ENCODE measurements at regions not wholly inside any gene's neighbourhood (a gene's known extent, or its start where the extent isn't known, plus 50 kb on each side); places are given as distances from the start of the nearest gene placed in this dataset.

DNA sequence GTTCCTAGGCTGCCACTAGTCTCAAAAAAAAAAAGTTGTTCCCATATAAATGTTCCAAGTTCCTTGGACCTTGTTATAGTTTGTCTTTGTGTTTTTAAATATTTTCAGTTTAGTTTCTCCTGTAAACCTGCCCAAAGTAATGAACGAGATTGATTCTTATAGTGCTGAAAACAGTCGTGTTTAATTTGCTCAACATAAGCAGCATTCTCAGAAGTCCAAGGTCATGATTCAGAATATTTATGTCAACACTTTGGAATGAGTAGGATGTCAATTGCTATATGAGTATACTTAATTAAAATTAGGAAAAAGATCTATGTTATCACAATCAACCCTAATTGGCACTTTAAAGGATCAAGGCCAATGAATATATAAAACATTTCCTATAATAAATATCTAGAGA, 510.9 kb downstream of the PPP4R3C start:
- TF ChIP-seq REST (IDR thresholded peaks at IDR 0.05; ENCODE audit: low read depth) (no peak), TEAD4 (IDR thresholded peaks at IDR 0.05) (peak; percentile 63)

DNA sequence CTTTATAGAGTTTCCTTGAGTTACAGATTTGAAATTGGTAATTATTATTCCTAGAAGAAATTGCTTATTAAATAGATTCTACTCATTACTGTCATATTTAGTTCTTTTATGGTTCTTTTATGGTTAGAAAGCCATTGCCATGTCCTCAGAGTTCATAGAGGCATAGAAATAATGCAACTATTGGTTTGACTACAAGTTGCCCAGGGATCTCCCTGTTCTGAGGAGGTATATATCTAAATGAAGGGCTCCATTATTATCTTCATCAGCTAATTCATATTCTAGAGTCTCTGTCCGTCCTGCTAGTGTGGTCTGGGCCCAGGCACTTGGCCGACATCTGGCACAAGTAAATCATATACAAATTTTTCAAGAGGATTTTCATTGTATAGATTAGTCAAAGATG, 535.7 kb downstream of the PPP4R3C start:
- no peak for TF ChIP-seq REST (IDR thresholded peaks at IDR 0.05; ENCODE audit: low read depth)
- no peak for TF ChIP-seq EP300 (IDR thresholded peaks at IDR 0.05; ENCODE audit: borderline replicate concordance)
- no peak for TF ChIP-seq CEBPB (IDR thresholded peaks at IDR 0.05)
- no peak for TF ChIP-seq YY1 (IDR thresholded peaks at IDR 0.05; ENCODE audit: low read depth)
- no peak for TF ChIP-seq CREB1 (IDR thresholded peaks at IDR 0.05; ENCODE audit: low read depth)
- TF ChIP-seq NFIC (IDR thresholded peaks at IDR 0.05) = no peak
- TF ChIP-seq USF1 (IDR thresholded peaks at IDR 0.05) = no peak
- TF ChIP-seq TEAD4 (IDR thresholded peaks at IDR 0.05) = no peak
- no peak for TF ChIP-seq MAX (IDR thresholded peaks at IDR 0.05)
- no peak for TF ChIP-seq RAD21 (IDR thresholded peaks at IDR 0.05; ENCODE audit: low read depth)
- TF ChIP-seq TAF1 (IDR thresholded peaks at IDR 0.05; ENCODE audit: low read depth) = no peak
- no peak for TF ChIP-seq ZBTB7A (IDR thresholded peaks at IDR 0.05; ENCODE audit: low read depth)
- no peak for TF ChIP-seq EGR1 (IDR thresholded peaks at IDR 0.05)
- no peak for TF ChIP-seq TCF12 (IDR thresholded peaks at IDR 0.05; ENCODE audit: low read depth)
- no peak for TF ChIP-seq FOXM1 (IDR thresholded peaks at IDR 0.05; ENCODE audit: borderline replicate concordance, low read depth)

GRCh38 chrX:26925088-26925487, 538.1 kb downstream of the PPP4R3C start:
- TF ChIP-seq CEBPB (IDR thresholded peaks at IDR 0.05) = no peak
- no peak for TF ChIP-seq EP300 (IDR thresholded peaks at IDR 0.05; ENCODE audit: borderline replicate concordance)
- TF ChIP-seq EGR1 (IDR thresholded peaks at IDR 0.05) = no peak
- TF ChIP-seq TCF12 (IDR thresholded peaks at IDR 0.05; ENCODE audit: low read depth) = no peak
- no peak for TF ChIP-seq TEAD4 (IDR thresholded peaks at IDR 0.05)

DNA sequence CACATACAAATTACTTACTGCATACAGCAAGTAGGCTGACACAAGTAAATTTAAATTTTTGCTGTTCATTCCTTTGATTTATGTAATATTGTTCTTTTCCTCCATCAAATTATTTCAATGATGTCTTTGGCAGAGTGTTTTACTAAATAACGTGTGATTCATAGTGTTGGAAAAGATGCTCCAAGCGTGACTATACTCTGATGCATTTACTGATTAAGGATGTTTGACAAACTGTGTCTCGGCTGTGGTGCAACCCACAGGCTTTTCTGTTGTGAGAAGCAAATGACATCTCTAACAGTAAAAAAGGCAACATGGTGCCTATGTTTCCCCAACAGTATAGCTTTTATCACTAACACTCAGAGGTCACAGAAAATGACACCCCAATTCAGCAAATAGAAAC, 540.9 kb downstream of the PPP4R3C start:
- no peak for TF ChIP-seq EP300 (IDR thresholded peaks at IDR 0.05; ENCODE audit: borderline replicate concordance)
- no peak for TF ChIP-seq FOXM1 (IDR thresholded peaks at IDR 0.05; ENCODE audit: borderline replicate concordance, low read depth)
- no peak for TF ChIP-seq MAX (IDR thresholded peaks at IDR 0.05)
- TF ChIP-seq NFIC (IDR thresholded peaks at IDR 0.05) = no peak
- TF ChIP-seq ZBTB7A (IDR thresholded peaks at IDR 0.05; ENCODE audit: low read depth) = no peak
- TF ChIP-seq YY1 (IDR thresholded peaks at IDR 0.05; ENCODE audit: low read depth) = no peak

DNA sequence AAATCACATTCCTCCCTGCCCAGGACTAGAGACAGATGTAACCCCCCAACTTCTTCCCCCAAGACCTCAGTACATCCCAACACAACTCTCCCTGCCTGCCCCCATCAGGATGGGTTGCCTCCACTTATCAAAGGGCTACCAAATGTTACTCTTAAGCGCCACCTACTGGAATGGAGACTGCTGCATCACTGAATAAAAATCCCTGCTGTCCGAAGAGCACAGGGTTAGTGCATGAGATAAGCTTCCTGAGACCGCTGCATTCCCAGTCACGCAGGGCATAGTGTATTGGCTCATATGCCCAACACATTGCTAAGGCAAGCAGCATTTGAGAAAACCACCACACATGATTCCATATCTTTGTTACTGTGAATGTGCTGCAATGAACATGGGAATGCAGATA, 544.5 kb downstream of the PPP4R3C start:
- TF ChIP-seq ZBTB7A (IDR thresholded peaks at IDR 0.05; ENCODE audit: low read depth) (no peak), USF1 (IDR thresholded peaks at IDR 0.05) (no peak), MAX (IDR thresholded peaks at IDR 0.05) (no peak), YY1 (IDR thresholded peaks at IDR 0.05; ENCODE audit: low read depth) (no peak), RAD21 (IDR thresholded peaks at IDR 0.05; ENCODE audit: low read depth) (peak; percentile 53), TCF12 (IDR thresholded peaks at IDR 0.05; ENCODE audit: low read depth) (no peak), EGR1 (IDR thresholded peaks at IDR 0.05) (no peak)

DNA sequence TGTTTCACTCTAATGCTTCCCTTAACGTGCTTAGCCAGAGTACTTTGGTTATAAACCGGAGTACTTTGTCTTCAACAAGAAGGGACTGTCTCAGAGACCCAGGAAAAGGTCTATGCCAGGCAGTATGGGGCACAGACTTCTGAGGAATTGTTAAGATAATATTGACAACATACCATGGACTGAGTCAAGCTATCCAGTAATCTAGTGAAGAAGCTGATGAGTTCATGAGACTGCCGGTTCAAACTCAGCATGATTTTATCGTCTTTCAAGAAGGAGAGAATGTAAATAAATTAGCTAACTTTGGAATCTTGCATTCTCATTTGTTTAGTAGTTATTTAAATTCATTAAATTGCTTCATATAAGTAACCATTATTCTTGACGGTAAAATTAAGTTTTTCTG, 546.1 kb downstream of the PPP4R3C start:
- TF ChIP-seq CREB1 (IDR thresholded peaks at IDR 0.05; ENCODE audit: low read depth) = no peak
- TF ChIP-seq RAD21 (IDR thresholded peaks at IDR 0.05; ENCODE audit: low read depth) = no peak
- TF ChIP-seq EGR1 (IDR thresholded peaks at IDR 0.05) = no peak
- TF ChIP-seq TCF12 (IDR thresholded peaks at IDR 0.05; ENCODE audit: low read depth) = no peak
- TF ChIP-seq REST (IDR thresholded peaks at IDR 0.05; ENCODE audit: low read depth) = no peak
- no peak for TF ChIP-seq EP300 (IDR thresholded peaks at IDR 0.05; ENCODE audit: borderline replicate concordance)
- no peak for TF ChIP-seq MAX (IDR thresholded peaks at IDR 0.05)
- no peak for TF ChIP-seq TAF1 (IDR thresholded peaks at IDR 0.05; ENCODE audit: low read depth)
- no peak for TF ChIP-seq USF1 (IDR thresholded peaks at IDR 0.05)
- TF ChIP-seq FOXM1 (IDR thresholded peaks at IDR 0.05; ENCODE audit: borderline replicate concordance, low read depth) = no peak
- no peak for TF ChIP-seq CEBPB (IDR thresholded peaks at IDR 0.05)
- no peak for TF ChIP-seq TEAD4 (IDR thresholded peaks at IDR 0.05)

Data from Ishikawa (cell line).